ENCODE measurements at regions not wholly inside any gene's neighbourhood (a gene's known extent, or its start where the extent isn't known, plus 50 kb on each side); places are given as distances from the start of the nearest gene placed in this dataset.
A peak's percentile ranks its signal among the peaks of the same experiment; 100 is the strongest.

DNA sequence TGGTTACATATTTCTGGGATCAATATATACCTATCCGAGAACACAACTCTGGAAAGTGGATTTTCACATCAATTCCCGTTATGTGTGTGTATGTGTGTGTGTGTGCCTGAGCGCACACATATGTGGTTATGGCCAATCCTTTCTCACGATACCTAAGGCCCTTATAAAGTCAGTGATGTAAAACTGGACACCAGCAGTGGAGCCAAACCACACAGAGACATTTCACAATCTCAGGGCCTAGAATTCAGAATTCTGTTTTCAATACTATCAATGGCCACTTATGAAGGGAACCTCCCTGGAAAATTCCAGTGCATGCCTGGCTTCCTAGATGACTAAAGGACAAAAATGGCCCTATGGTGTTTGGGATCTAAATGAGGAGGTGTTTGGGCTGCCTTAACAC, 187.3 kb upstream of the UBL3 start:
- H3K4me3 Mint-ChIP-seq = no peak overlapping the region
- no peaks in the 10 kb centered on the region for H3K9me3 Mint-ChIP-seq
- DNase-seq (ENCODE audit: low spot score) = no peak
- no peak for ATAC-seq
- H3K27me3 Mint-ChIP-seq = peaks cover 32 to 39% of the 10 kb centered on the region in 2 donors
- H3K36me3 Mint-ChIP-seq = no peaks in the 10 kb centered on the region
- H3K4me1 Mint-ChIP-seq (ENCODE audit: low read depth in 2 of 2) = no peaks in the 10 kb centered on the region
- H3K27ac Mint-ChIP-seq = no peak overlapping the region

DNA sequence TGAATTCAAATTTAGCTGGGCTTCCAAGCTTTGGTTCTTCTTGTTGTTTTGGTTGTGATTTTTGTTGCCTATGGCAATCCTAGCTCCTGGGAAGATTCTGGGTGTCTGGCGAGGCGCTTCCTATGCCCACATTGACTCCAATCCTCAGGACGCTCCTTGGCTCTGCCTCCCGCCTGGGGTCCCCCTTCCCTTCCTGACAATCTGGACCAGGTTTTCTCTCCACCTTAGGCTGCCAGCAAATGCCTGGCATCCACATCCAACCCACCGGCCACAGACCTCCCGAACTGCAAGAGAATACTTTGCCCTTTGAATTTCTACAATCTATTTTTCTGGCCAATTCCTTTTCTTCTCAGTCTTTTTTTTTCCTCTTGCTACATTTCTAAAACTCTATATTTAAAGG, 186.9 kb upstream of the UBL3 start:
- no peak for ATAC-seq
- Mint-ChIP-seq H3K4me1 (ENCODE audit: low read depth in 2 of 2) (no peaks in the 10 kb centered on the region), H3K9me3 (no peaks in the 10 kb centered on the region), H3K27ac (no peak overlapping the region), H3K4me3 (no peak overlapping the region), H3K36me3 (no peaks in the 10 kb centered on the region), H3K27me3 (peaks cover 34 to 39% of the 10 kb centered on the region in 2 donors)
- DNase-seq (ENCODE audit: low spot score) = no peak

DNA sequence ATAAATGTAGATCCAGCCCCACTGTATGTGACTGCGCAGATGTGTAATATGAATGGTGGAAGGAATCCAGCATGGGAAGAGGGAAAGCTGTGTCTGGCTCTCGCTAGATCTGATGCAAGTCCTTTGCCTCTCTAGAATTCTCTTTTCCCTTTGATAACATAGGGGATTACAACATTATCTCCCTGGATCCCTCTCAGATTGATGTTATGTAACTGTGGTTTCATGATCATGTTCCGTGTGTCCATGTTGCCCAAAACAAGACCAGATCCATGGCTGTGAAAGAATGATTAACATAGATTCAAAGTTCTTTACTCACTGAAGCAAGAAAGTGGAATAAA, 184.0 kb upstream of the UBL3 start:
- Mint-ChIP-seq H3K9me3 (no peaks in the 10 kb centered on the region), H3K4me1 (ENCODE audit: low read depth in 2 of 2) (no peaks in the 10 kb centered on the region), H3K27ac (no peak overlapping the region), H3K4me3 (no peak overlapping the region), H3K27me3 (peaks cover 22 to 27% of the 10 kb centered on the region in 2 donors), H3K36me3 (no peaks in the 10 kb centered on the region)
- ATAC-seq (no peak), DNase-seq (ENCODE audit: low spot score) (no peak)

DNA sequence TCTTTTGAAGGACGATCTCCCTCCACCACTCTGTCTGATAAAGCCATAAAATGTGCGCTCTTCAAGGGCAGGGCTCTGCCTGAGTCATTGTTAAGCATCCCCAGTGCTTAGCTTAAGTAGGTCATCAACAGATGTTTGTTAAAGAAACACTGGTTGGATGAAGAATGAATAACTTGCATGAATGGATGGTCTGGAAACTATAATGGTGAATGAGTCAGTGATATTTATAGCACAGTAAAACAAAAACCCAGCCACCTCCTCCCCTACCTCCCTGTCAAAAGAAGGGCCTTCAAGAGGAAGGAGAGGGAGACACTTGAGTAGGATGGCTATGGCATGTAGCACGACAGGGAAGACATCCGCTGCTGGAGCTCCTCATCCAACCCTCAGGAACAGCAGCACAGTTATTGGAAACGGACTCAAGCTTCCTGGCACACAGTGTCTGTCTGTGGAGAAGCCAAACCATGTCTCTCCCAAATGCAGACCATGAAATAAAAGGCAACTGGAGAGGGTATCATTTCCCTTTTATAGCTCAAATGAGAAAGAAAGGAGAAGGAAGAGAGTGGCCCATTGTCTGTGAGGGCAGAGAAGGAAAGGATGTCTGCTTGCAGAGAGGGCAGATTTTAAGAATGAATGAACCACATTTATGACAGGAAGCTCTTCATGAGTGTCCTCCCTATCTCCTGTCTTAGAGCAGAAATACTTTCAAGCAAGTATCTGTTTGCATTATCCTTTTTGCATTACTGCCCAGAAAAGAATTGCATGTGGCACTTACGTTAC, 183.5 kb upstream of the UBL3 start:
- ATAC-seq (no peak), DNase-seq (ENCODE audit: low spot score) (no peak)
- H3K9me3 Mint-ChIP-seq = no peaks in the 10 kb centered on the region
- no peak overlapping the region for H3K27ac Mint-ChIP-seq
- H3K36me3 Mint-ChIP-seq = no peaks in the 10 kb centered on the region
- H3K27me3 Mint-ChIP-seq = peaks cover 22% of the 10 kb centered on the region in 2 donors
- H3K4me3 Mint-ChIP-seq = no peak overlapping the region
- no peaks in the 10 kb centered on the region for H3K4me1 Mint-ChIP-seq (ENCODE audit: low read depth in 2 of 2)

DNA sequence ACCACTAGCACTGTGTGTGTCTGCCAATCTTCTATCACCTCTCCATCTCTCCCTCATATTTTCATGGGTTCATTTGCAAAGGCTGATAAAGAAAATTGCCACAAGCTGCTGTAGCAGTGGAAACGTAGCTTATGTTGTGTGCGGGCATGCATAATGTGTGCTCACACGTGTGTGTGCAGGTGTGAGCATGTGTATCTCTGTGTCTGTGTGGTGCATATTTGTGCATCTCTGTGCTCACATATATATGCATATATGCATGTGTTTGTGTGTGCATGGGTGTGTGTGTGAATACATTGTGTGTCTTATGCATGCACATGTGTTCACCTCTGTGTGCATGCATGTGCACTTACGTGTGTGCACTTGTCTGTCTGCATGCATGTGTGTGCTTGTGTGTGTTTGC, 181.8 kb upstream of the UBL3 start:
- Mint-ChIP-seq H3K36me3 (no peaks in the 10 kb centered on the region), H3K27me3 (peaks cover 9 to 15% of the 10 kb centered on the region in 2 donors), H3K9me3 (no peaks in the 10 kb centered on the region), H3K27ac (no peak overlapping the region), H3K4me1 (ENCODE audit: low read depth in 2 of 2) (no peaks in the 10 kb centered on the region), H3K4me3 (no peak overlapping the region)
- DNase-seq (ENCODE audit: low spot score) (no peak), ATAC-seq (peak in 1 of 2 donors; percentile 16)

DNA sequence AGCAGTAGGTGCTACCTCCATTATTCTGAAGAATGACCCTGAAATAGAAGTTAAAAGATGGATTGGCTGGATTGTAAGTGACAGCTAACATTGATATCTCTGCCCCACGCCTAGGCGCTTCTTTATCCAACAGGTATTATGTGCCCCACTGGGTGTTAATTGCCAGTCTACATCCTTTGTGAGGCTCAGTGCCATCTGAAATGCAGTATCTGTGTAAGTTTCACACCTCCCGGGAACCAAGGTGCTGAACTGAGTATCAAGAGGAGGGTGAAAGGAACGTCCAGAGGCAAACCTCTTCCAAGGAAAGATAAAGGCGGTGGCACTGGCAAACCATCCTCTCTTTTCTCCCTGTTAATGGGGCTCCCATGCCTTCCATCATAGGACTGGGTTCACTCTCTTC, 181.1 kb upstream of the UBL3 start:
- Mint-ChIP-seq H3K27me3 (peaks cover 8 to 13% of the 10 kb centered on the region in 2 donors), H3K4me3 (no peak overlapping the region), H3K36me3 (no peaks in the 10 kb centered on the region), H3K27ac (no peak overlapping the region), H3K4me1 (ENCODE audit: low read depth in 2 of 2) (no peaks in the 10 kb centered on the region), H3K9me3 (no peaks in the 10 kb centered on the region)
- ATAC-seq (no peak), DNase-seq (ENCODE audit: low spot score) (no peak)

DNA sequence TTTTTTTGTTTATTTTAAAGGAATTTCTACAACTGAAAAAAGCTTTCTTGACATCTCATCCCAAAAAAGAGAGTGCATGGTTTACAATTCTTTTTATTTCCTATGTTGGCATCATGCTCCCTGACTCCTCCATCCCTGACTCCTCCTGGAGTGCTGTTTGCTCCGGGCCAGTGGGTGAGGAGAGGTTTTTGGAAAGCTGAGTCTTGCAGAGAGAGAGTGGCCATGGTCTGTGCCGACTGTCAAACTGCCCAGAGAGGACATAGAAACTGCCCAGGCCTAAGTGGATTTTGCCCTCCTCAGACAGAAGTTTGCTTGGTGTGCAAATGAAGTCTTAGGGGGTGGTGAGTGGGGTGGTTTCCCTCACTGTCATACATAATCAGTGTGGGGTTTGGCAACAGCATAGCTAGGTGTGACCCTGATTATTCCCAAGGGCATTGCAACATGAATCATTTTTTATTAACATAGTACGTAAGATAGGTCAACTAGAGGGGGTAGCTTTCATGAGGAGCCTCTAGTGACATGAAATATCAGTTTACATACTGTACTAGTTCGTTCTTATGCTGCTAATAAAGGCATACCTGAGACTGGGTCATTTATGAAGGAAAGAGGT, 179.8 kb upstream of the UBL3 start:
- H3K36me3 Mint-ChIP-seq = no peaks in the 10 kb centered on the region
- no peaks in the 10 kb centered on the region for H3K9me3 Mint-ChIP-seq
- no peak overlapping the region for H3K27ac Mint-ChIP-seq
- peaks cover 8 to 10% of the 10 kb centered on the region in 2 donors for H3K27me3 Mint-ChIP-seq
- ATAC-seq (no peak), DNase-seq (ENCODE audit: low spot score) (no peak)
- no peak overlapping the region for H3K4me3 Mint-ChIP-seq
- no peaks in the 10 kb centered on the region for H3K4me1 Mint-ChIP-seq (ENCODE audit: low read depth in 2 of 2)

DNA sequence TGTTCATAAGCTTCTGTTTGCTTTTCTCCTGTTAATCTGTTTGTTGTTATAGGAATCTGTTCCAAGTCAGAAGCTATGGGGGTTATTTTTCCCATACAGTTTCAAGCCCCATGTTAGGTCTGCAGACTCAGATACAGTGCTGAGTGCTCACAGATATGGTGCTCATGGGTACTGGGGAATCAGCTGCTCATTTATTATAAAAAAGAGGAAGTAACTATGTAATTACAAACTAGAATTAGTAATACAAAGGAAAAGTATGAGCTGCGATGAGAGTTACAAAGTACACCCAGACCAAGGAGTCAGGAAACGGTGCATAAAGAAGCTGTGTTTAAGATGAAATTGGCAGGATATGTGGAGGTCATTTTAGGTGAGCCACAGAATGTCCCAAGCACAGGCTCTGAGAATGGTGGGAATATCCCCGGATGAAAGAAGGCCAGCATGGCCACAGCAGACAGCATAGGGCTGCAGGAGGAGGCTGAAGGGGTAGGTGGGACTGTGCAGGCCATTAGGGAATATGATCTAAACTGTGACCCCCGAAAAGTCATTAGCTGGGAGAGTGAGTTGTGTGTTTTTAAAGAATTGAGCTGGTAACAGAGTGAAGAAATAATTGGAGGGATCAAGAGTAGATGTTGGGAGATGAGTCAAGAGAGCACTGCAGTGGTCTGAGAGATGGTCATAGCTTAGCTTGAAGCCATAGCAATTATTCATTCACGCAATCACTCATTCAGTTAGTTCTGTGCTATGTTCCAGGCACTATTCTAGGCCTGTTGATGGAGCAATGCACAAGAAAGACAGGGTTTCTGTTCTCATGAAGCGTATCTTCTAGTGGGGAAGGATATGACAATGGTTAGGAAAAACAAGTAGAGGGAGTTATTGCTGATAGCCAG, 177.4 kb upstream of the UBL3 start:
- H3K4me3 Mint-ChIP-seq = no peak overlapping the region
- DNase-seq (ENCODE audit: low spot score) = no peak
- H3K9me3 Mint-ChIP-seq = no peaks in the 10 kb centered on the region
- H3K4me1 Mint-ChIP-seq (ENCODE audit: low read depth in 2 of 2) = no peaks in the 10 kb centered on the region
- no peak overlapping the region for H3K27ac Mint-ChIP-seq
- peak in 1 of 2 donors; percentile 25 for ATAC-seq
- no peaks in the 10 kb centered on the region for H3K36me3 Mint-ChIP-seq
- peaks cover 0 to 3% of the 10 kb centered on the region in 2 donors for H3K27me3 Mint-ChIP-seq

DNA sequence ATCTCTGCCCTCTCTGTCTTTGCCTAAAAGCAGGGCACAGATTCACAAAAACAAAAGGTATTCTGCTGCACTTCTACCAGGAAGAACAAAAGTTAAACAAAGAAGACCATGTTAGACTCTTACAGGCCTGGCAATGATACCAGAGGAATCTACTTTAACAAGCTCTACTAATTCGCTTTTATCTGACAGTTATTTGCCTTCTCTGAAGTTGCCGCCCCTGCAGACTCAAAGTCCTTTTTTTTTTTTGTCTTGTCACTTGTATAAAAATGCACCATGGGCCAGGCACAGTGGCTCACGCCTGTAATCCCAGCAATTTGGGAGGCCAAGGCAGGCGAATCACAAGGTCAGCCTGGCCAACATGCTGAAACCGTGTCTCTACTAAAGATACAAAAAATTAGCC, 176.5 kb upstream of the UBL3 start:
- H3K27me3 Mint-ChIP-seq = no peaks in the 10 kb centered on the region
- DNase-seq (ENCODE audit: low spot score) (no peak), ATAC-seq (no peak)
- H3K4me3 Mint-ChIP-seq = no peak overlapping the region
- H3K4me1 Mint-ChIP-seq (ENCODE audit: low read depth in 2 of 2) = no peaks in the 10 kb centered on the region
- H3K36me3 Mint-ChIP-seq = no peaks in the 10 kb centered on the region
- H3K9me3 Mint-ChIP-seq = no peaks in the 10 kb centered on the region
- no peak overlapping the region for H3K27ac Mint-ChIP-seq

DNA sequence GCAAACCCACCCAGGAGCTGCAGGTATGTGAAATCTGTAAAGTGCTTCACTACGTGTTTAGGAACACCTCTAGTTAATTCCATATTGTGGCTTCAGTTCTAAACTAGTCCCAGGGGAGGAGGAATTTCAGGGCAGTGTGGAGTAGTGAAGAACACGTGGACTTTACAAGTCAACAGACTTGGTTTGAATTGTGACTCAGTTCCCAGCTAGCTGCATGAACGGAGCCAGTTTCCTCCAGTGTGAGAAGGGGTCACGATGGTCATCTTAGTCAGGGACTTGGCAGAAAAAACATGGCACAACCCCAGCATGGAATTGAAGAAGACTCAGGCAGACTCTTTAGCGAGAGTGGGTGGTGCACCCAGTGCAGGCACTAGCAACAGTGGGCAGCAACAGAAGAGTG, 175.7 kb upstream of the UBL3 start:
- Mint-ChIP-seq H3K9me3 (no peaks in the 10 kb centered on the region), H3K4me3 (no peak overlapping the region), H3K36me3 (no peaks in the 10 kb centered on the region), H3K27me3 (no peaks in the 10 kb centered on the region), H3K27ac (no peak overlapping the region), H3K4me1 (ENCODE audit: low read depth in 2 of 2) (no peaks in the 10 kb centered on the region)
- DNase-seq (ENCODE audit: low spot score) (no peak), ATAC-seq (no peak)

DNA sequence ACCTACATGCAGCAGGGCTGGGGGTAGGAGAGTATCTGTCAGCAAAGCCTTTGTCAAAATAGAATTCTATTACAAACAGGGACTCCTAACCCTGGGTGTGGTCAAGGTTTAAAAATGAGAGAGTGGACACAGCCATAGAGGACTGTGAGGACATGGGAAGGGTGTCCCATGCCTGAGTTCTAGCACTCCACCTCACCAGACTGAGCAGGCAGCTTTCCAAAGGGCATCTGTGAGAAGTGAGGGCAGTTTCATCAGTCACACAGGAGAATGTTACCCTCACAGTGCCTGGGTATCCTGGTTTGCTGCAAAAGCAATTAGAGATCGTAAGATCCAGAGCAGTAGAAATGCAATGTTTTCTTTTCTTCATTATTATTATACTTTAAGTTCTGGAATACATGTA, 174.9 kb upstream of the UBL3 start:
- DNase-seq (ENCODE audit: low spot score) = no peak
- H3K27ac Mint-ChIP-seq = no peak overlapping the region
- no peaks in the 10 kb centered on the region for H3K9me3 Mint-ChIP-seq
- H3K4me1 Mint-ChIP-seq (ENCODE audit: low read depth in 2 of 2) = no peaks in the 10 kb centered on the region
- H3K36me3 Mint-ChIP-seq = no peaks in the 10 kb centered on the region
- H3K27me3 Mint-ChIP-seq = no peaks in the 10 kb centered on the region
- ATAC-seq = no peak
- H3K4me3 Mint-ChIP-seq = no peak overlapping the region

DNA sequence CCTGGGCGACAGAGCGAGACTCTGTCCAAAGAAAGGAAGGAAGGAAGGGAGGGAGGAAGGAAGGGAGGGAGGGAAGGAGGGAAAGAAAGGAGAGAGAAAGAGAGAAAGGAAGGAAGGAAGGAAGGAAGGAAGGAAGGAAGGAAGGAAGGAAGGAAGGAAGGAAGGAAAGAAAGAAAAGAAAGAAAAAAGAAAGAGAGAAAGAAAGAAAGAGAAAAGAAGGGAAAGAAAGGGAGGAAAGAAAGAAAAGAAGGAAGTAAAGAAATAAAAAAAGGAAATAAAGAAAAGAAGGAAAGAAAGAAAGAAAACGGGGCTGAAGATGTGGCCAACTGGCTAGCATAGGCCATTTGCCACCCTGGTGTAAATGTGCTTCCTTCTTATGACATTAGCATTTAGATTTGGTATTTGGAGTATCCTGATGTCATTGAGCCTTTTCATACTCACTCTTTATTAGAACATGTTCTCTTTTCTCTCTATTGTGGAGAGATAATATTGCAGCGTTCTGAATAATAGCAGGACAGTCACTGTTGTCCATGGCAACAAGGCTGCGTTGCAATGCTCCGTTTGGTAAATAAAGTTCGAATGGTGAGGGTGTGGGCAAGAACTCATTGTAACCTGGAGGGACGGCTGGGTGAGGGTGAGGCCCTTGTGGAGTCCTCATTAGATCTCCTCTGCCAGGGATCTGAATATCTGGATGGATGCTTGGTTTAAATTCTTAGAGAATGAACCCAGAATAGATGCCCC, 173.9 kb upstream of the UBL3 start:
- Mint-ChIP-seq H3K27ac (no peak overlapping the region), H3K36me3 (no peaks in the 10 kb centered on the region), H3K4me1 (ENCODE audit: low read depth in 2 of 2) (no peaks in the 10 kb centered on the region), H3K27me3 (peaks cover 0 to 3% of the 10 kb centered on the region in 2 donors), H3K9me3 (no peaks in the 10 kb centered on the region), H3K4me3 (no peak overlapping the region)
- DNase-seq (ENCODE audit: low spot score) = no peak
- no peak for ATAC-seq

DNA sequence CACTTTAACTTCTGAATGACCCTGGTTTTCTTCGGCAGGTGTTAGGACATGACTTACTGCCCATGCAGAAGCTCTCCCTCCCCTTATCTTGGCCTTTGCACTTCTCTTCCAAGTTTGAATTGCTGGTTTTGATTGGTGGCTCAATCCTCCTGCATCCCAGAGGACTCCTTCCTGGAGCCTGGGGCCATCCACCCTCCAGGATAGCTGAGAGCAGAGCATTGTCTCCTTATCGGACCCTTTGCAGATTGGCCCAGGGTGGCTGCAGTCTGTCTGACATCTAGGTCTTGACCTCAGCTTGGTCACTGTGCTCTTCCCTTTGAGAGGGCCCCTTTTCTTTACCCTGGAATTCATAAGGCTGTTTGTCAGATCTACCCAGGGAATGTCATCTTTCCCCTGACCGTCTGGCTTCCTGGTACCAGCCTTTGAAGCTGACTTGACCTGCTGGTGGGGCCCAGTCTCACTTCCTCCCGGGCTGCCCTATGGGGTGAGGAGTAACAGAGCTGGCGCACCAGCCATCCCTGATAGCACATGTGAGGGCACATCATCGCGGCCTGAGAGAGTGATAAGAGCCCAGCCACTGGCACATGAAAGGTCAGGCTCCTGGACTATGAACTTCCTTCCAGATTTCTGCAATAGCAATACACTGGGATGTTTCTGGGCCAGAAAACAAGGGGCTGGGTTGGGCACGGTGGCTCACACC, 172.9 kb upstream of the UBL3 start:
- Mint-ChIP-seq H3K27ac (no peak overlapping the region), H3K27me3 (peaks cover 0 to 4% of the 10 kb centered on the region in 2 donors), H3K4me1 (ENCODE audit: low read depth in 2 of 2) (no peaks in the 10 kb centered on the region), H3K9me3 (no peaks in the 10 kb centered on the region), H3K4me3 (no peak overlapping the region), H3K36me3 (no peaks in the 10 kb centered on the region)
- ATAC-seq (no peak), DNase-seq (ENCODE audit: low spot score) (no peak)

Measured in natural killer cell treated with Interleukin-12 subunit alpha and Interleukin-12 subunit beta and Interleukin-15 and Interleukin-18, amount 100 ng/mL, for 72 hours (primary cell).